DLD1 (cell line): ENCODE measurements at regions not wholly inside any gene's neighbourhood (a gene's known extent, or its start where the extent isn't known, plus 50 kb on each side); places are given as distances from the start of the nearest gene placed in this dataset.

Experiments used
- in situ Hi-C: cut with HindIII; loops from 2 replicates; pipeline ENCODE4 v1.10.0; 2017; ENCODE audit warnings: low sequenced_read_pairs

DNA sequence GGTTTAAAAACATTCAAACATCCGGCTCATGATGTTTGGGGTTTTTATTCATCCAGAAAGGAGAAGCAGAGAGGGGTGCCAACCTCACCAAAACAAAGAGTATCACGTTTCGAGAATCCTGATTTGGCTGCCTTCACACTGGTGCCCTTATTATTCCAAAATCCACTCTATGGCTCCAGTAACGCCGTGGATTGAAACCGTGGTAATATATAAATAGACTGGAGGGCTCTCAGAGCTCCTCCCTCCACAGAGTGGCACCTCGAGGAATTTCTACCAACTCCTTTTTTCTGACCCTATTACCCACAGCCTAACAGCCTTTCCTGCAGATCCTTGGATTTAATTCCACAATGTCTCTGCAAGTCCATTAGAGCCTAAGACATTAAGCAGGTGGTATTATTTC, 353.6 kb downstream of the CRPPA start:
- in situ Hi-C loops, result loop anchor here (25.0 kb wide), 1 partner anchor 730 kb away; no protein-coding TSS in a partner anchor

DNA sequence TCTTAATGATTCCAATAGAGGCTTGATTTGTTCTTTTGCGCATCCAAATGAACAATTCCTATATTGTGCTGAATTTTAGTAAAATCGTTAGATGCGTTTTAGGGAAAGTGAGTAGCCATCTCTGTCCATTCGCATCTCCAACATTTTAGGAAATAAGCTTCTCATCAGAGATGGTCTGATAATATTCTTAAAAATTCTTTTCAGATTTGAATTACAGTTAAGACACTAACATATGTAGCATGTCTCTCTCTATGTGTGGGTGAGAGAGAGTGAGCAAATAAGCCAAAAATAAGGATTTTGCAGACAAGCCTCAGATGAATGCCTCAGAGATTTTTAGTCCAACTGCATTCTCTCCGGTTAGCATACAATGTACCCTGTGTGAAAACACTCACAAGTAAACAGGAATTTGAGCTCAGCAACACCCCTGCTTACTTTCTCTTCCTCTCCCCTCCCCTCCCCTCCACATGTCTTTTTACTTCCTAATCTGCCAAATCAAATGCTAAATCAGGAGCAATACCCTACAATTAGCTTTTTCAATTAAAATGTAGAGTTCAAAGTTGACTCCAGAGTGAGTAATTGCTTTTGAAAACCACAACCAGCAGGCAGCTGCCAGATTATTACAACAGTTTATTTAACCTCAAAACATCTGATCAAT, 354.4 kb downstream of the CRPPA start:
- in situ Hi-C loops, result loop anchor here (25.0 kb wide), 1 partner anchor 730 kb away; no protein-coding TSS in a partner anchor

DNA sequence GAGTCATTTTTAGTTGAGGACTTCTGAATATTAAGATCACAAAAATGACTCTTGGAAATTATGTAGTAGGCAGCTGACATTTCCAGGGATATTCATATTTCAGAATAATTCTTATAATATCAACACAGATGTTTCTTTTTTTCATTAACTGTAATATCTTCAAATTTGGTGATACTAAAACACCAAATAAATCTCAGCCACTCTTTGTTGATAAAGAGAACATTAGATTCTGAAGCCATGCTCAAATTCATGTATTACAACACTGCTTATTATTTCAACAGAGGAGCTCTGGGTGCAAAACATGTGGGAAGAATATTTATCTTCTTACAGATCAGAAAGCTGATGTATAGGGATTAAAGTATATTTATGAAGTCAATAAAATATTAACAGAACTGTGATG, 355.4 kb downstream of the CRPPA start:
- in situ Hi-C loops, result loop anchor here (25.0 kb wide), 1 partner anchor 729 kb away; no protein-coding TSS in a partner anchor

DNA sequence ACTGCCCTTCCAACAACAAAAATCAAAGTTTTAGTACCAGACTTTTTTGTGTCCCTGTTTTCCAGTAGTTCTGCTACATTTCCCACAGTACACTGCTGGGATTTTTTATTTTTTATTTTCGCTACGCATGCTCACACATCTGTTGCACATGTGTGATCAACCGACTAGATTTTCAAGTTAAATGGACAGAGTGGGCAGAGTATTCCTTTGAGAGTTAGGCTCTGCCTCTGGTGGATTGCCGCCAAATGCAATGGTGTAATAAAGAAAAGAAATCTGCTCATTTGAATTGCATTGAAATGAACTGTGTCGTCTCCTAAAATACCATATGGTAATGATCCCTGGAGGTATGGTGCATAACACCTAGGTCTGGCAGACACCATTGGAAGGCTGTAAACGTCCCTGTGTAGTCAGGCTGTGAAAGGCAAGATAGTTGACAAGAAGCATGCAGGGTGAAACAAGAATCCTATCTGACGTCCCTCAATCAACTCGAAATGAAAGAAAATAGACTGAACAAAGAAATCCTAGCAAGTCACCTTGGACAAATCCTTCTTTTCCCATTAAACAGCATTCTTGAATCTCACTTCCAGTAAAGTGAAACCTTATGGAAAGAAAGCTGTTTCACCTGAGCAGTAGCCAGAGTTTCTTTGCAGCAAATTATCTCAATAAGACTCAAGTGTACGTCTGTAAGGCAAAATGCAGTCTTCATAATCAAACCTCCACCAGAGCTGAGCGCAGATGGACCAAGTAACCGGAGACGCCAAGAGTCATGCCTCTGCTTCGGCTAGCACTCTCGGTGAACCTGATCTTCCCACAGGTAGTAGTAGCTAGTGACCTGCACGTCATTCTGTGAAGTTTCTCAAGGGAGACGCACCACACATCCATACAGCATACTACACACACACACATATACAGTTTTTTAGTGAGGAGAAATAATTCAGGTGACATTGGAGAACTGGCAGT, 357.3 kb downstream of the CRPPA start:
- in situ Hi-C loops, result loop anchor here (25.0 kb wide), 1 partner anchor 727 kb away; no protein-coding TSS in a partner anchor

DNA sequence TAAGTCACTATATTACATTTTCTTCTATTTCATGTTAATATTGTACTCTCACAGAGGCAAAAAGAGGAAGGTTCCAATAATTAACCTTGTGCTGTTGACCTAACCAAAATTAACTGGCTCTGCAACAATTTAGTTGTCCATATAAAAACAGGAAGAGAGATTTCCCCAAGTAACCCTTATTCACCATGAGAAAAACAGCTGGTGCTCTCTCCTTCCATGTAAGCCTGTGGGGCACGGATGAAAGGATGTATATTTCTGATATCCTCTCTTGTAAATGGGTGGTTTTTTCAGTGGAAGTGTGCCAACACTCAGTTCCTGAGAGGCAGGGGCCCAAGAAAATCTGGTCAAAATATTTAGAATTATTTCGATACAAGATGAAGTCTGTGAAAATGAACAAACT, 358.1 kb downstream of the CRPPA start:
- in situ Hi-C loops, result loop anchor here (25.0 kb wide), 1 partner anchor 726 kb away; no protein-coding TSS in a partner anchor

DNA sequence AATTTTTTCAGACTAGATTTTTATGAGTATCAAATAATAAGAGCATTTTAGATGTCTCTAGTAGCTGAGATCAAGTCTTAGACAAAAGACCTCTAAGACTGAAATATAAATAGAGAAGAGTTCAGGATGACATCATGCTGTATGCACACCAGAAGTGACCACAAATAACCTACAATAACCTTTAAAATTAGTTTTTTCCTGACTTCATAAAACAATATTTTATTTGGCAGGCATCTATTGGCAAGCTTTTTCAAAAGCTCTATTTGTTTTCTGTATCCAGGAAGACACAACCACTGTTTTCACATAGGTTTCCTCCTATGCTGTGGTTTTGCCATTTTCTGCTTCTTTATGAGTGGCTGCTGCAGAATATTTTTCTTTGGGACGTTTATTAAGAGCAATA, 359.1 kb downstream of the CRPPA start:
- in situ Hi-C loops, result loop anchor here (25.0 kb wide), 1 partner anchor 725 kb away; no protein-coding TSS in a partner anchor

DNA sequence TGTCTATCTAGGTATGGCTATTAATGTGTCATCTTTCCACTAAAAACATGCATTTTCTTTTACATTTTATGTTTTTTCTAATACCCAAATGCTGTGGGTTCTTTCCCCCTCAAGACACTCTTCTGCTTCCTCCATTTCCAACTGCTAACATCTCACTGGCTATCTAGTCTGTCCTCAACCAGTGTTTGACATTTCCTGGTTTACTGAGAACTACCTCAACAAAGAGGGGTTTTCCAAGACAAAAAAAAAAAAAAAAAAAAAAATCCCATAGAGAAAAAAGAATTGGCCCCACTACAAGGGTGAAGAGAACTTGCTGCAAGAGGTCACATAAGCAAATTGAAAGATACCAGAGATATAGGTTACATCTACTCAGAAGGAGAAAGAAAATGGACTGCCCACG, 359.7 kb downstream of the CRPPA start:
- in situ Hi-C loops, result loop anchor here (25.0 kb wide), 1 partner anchor 724 kb away; no protein-coding TSS in a partner anchor

DNA sequence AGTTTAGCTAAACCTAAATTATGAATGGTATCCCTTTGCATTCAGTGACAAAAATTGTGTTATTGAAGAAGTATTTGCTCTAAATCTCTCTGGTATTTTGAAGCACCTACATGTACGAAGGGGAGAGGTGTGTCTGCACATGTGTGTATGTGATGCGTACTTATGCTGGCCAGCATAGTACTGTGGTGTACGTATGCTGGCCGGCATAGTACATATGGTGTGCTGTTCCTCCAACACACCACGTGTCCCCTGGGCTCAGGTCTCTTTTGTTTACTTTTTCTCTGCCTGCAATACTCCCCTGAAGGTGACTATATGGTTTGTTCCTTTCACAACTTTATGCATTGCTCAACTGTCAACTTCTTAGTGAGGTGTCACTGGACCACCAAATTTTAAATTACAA, 360.3 kb downstream of the CRPPA start:
- in situ Hi-C loops, result loop anchor here (25.0 kb wide), 1 partner anchor 724 kb away; no protein-coding TSS in a partner anchor

DNA sequence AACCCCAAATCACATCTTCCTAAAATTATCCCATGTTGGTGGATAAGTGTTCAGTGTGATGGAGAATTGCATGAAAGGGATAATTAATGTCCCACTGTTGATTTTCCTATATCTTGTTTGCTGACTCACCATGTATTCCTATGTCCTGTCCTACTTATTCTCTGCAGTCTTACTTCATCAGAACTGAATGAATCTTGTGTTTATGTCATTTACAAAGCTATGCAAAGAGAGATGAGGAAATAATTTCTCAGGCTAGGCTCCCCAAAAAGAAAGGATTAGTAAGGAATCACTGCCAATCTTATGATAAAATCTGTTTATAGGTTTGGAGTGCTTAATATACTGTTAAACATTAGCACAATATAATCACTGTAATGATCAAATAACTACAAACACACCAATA, 360.8 kb downstream of the CRPPA start:
- in situ Hi-C loops, result loop anchor here (25.0 kb wide), 1 partner anchor 723 kb away; no protein-coding TSS in a partner anchor

DNA sequence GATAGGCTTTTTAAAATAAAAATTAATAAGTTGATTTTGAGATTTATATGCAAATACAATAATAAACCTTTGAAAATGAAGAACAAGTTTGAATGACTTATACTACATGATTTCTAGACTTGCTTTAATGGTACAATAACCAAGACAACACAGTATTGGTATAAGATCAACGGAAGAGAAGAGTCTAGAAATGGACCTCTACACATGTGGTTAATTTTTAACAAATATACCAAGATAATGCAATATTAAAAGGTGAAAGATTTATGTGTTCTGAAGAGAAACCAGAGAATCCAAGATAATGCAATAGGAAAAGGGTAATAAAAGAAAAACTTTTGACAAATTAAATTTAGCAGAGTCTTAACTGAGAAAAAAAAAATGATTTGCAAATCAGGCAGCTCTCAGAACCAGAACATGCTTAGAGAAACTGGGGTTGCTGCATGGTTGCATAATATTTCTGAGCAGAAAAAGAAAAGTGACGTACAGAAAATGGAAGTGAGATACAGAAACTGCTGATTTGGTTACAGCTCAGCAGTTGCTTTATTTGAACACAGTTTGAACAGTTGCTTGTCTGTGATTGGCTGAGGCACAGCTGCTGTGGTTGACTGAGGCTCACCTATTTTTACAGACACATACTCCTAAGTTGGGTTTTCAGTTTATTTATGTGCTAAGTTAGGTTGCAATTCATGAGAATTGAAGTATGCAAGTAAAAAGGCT, 365.9 kb downstream of the CRPPA start:
- in situ Hi-C loops, result loop anchor here (25.0 kb wide), 1 partner anchor 718 kb away; no protein-coding TSS in a partner anchor

DNA sequence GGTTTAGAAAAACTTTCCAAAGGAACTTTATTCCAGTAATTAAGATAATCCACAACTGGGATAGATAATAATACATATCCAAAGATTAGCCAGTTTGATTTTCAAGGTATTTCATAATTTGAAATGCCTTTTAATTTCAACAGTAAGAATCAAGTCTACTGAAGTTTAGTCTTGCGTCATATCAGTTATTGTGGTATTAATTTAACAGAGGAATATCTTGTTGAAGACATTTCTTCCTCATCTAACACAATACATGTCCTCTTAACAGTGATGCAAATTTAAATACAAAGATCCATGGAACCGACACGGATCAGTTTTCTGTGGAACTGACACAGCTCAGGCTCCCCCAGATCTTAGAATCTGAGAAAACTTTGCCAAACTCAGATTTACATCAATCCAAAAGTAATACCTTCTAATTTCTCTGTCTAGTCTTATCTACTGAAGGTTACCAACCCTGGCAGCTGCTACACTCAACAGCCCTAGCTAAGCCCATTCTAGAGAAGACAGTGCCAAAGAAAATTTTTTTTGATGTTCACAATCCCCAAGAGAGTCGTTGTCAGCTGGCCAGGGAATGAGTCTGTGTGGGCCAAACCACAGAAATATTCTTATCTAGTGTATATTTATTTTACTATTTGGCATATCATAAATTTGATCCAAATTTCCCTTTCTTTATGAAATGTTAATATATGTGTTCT, 365.2 kb upstream of the MEOX2 start:
- in situ Hi-C loops, result loop anchor here (25.0 kb wide), 1 partner anchor 714 kb away; no protein-coding TSS in a partner anchor

DNA sequence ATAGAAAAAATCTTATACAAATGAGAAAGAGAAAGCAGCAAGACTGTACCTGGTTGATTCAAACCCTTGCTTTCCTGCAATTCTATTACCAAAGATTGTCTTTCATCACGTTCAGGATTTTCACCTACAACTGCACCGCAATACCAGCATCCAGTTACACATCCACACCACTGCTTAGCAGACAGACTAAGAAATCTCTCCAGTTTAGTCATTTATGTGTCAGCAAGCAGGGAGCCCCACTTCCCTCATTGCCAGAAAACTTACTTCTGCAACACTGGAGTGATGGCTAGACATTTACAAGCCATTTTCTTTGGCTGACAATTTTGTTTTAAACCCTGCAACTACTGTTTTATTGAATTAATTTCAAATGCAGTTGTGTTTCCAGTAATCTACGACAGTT, 359.6 kb upstream of the MEOX2 start:
- in situ Hi-C loops, result no loop called here

DNA sequence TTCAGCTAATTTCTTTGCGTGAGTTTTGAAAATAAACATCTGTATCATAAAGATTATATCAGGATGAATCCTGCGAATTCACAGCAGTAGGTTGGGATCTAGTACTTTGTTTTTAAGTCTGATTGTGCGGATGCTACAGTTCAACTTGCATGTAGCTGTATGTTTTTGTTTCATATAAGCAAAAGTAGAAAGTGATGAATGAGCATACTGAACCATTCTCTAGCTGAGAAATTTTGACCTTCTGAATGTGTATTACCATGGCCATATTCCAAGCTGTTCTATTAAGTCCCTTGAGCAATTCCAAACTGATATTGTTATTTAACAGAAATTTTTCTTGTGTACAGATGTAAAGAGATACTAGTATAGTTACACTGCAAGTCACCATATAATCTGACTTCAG, 358.8 kb upstream of the MEOX2 start:
- in situ Hi-C loops, result no loop called here

DNA sequence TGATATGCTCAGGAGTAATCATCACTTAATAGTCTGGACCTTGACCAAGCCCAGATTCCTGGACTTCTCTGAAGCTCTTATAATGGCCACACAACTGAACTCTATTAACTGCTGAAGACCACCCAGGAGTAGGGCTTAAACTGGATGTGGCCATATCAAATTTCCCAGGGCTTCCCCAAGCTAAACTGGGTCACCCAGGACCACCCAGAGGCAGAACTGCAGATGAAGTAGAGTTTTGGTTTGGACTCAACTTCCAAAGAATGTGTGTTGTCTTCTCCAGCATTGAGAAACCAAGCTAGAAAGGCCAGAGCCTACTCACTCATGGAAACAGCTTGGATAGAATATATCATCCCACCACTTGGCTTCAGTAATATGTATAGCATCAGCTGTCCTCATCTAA, 358.2 kb upstream of the MEOX2 start:
- in situ Hi-C loops, result no loop called here

DNA sequence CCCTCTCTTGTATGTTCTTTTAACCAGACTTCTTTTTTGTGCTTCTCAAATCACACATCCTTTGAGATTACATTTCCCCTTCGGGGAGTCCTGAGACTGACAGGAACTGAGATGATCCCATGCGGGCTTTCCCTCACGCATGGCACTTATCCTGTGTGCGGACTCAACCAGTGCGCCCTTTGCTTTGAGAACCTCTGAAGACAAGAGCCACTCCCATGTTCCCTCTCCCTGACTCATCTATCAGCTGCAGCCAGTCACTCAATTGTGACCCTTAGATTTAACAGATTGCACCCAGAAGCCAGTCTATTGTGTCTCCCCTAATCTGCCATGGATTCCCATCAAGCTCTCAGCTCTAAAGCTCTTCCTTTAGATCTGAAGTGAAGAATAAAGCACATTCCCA, 353.9 kb upstream of the MEOX2 start:
- in situ Hi-C loops, result no loop called here

DNA sequence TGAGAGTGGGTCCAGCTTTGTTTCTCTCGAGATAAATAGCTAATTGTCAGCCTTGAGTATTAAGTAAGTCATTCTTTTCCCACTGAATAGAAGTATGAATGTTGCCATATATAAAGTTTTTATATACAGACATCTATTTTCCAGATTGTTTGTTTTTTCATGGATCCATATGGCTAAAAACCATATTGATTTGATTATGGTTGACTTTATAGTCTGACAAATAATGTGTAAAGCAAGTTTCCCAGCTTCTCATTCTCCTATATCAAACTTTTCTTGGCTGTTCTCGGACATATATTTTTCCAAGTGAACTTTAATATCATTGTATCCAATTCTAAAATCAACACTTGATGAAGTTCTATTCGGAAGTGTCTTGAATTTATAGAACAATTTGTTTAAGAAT, 352.4 kb upstream of the MEOX2 start:
- in situ Hi-C loops, result no loop called here

DNA sequence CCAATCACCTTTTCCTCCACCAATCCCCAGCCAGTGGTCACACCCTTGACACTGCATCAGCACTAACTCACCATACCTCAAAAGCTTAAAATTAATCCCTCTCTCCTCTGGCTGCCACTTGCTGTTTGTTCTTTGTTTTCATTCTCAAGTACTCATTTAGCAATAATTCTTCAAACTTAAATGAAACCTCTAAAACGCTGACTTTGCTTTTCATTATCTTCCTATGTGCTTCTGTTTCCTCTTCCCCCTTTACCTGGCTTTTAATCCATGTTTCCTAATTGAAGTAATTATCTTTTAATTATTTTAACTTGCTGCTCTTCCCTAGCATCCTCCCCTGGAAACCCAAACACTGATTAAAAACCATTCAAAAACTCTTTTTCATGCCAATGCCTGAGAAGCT, 348.9 kb upstream of the MEOX2 start:
- in situ Hi-C loops, result no loop called here

DNA sequence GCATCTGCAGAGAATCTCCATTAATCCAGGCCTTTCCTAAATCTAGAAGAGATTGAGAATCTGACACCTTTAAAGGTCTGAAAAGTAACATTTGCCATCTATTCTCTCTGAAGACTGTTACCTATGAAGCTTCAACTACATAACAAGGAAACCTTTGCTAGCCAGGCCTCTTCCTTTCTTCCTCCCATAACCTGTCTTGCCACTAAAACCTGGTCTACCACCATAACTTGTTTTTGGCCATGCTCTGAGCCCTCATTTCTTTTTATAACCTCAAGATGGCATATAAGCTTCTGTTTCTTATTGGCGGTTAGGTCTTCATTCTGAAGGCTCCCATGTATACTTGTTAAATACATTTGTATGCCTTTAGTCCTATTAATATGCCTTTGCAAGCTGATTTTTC, 348.4 kb upstream of the MEOX2 start:
- in situ Hi-C loops, result no loop called here

DNA sequence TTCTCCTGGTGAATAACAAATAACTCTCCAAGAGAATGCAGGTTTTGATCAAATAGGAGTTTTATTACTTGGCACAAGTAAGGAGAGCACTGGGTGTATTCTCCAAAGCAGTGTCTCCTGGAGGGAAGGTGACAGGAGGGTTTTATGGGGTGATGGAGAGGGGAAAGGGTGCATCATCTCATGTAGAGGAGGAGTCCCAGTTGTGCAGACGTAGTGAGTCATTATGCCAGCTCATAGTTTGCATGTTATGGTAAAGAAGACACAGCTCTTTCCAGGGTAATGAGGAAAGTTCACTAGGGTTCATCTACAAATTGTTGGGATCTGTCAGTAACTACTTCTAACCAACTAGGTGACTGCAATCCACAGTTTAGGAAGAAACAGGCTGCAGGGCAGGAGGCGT, 347.9 kb upstream of the MEOX2 start:
- in situ Hi-C loops, result no loop called here

DNA sequence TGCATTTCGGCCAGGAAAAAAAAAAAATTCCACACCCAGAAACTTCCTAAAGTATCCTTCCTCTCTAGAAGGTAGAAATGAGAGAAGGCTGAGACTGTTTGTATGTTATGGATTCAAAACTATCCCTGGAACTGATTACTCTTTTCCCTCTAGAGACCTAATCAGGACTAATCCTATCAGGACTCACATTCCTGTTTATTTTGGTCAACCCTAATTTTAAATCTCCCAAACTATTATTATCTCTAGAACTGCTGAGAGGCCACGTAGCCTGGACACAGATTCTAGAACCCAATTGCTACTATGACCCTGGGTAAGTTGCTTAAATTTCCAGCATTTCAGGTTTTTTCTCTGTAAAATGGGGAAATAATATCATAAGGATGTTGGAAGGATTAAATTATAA, 346.8 kb upstream of the MEOX2 start:
- in situ Hi-C loops, result no loop called here
